H1 (cell line): ENCODE measurements at regions not wholly inside any gene's neighbourhood (a gene's known extent, or its start where the extent isn't known, plus 50 kb on each side); places are given as distances from the start of the nearest gene placed in this dataset.

Experiments
- CTCF ChIP-seq, 3 experiments: IDR thresholded peaks; 1 replicate in 2 of 3; 2 replicates in 1 of 3; pipeline versions ENCODE4 v1.5.1 to v1.6.1; 2011; ENCODE audit warnings: low read length in 3 of 3, mild to moderate bottlenecking in 3 of 3, inconsistent platforms in 2 of 3, low read depth in 1 of 3, moderate library complexity in 1 of 3; ENCODE audit not compliant: insufficient read depth in 1 of 3; ENCODE audit errors: control extremely low read depth in 1 of 3
- POLR2A ChIP-seq, 2 experiments: IDR thresholded peaks; 1 replicate in 1 of 2; 2 replicates in 1 of 2; pipeline ENCODE4 v1.6.1; 2011; ENCODE audit warnings: low read depth in 2 of 2, low read length in 2 of 2, mild to moderate bottlenecking in 2 of 2; ENCODE audit errors: control extremely low read depth in 1 of 2

GRCh38 chr11:25710975-25711374 lies 621.0 kb upstream of the ANO3 start:
- no peak for TF ChIP-seq CTCF (IDR thresholded peaks at IDR 0.05; ENCODE audit: control extremely low read depth in 1 of 3, insufficient read depth in 1 of 3, low read depth in 1 of 3, low read length in 3 of 3)
- no peak for TF ChIP-seq POLR2A (IDR thresholded peaks at IDR 0.05; ENCODE audit: control extremely low read depth in 1 of 2, low read depth in 2 of 2, low read length in 2 of 2)
